GM19025 (cell line): ENCODE measurements at regions not wholly inside any gene's neighbourhood (a gene's known extent, or its start where the extent isn't known, plus 50 kb on each side); places are given as distances from the start of the nearest gene placed in this dataset.

Experiments
- ATAC-seq: cut with Tn5 transposase; IDR thresholded peaks from one replicate; pipeline ENCODE4 v1.9.1; 2021; ENCODE audit warnings: mild to moderate bottlenecking, low read depth, moderate library complexity; ENCODE audit not compliant: unreplicated experiment

GRCh38 chr2:22817197-22817596 lies 567.8 kb upstream of the KLHL29 start:
- ATAC-seq: no peak

GRCh38 chr2:22821458-22821857 lies 563.5 kb upstream of the KLHL29 start:
- no peak for ATAC-seq

GRCh38 chr2:22822835-22823234 lies 562.1 kb upstream of the KLHL29 start:
- ATAC-seq: no peak

GRCh38 chr2:22824618-22825017 lies 560.4 kb upstream of the KLHL29 start:
- ATAC-seq: no peak

GRCh38 chr2:22826703-22827102 lies 558.3 kb upstream of the KLHL29 start:
- no peak for ATAC-seq

- ATAC-seq: no peak
Observed at GRCh38 chr2:22829791-22830190, 555.2 kb upstream of the KLHL29 start.

GRCh38 chr2:22832196-22832595 lies 552.8 kb upstream of the KLHL29 start:
- no peak for ATAC-seq

GRCh38 chr2:22838461-22838860 lies 546.5 kb upstream of the KLHL29 start:
- ATAC-seq: no peak

- no peak for ATAC-seq
Observed at GRCh38 chr2:22842205-22842869, 542.6 kb upstream of the KLHL29 start.

- no peak for ATAC-seq
Observed at GRCh38 chr2:22843919-22844537, 541.0 kb upstream of the KLHL29 start.

- ATAC-seq: no peak
Observed at GRCh38 chr2:22850310-22850709, 534.7 kb upstream of the KLHL29 start.

GRCh38 chr2:22854588-22854987 lies 530.4 kb upstream of the KLHL29 start:
- no peak for ATAC-seq

GRCh38 chr2:22855081-22855480 lies 529.9 kb upstream of the KLHL29 start:
- ATAC-seq: no peak

GRCh38 chr2:22855761-22856184 lies 529.2 kb upstream of the KLHL29 start:
- ATAC-seq: no peak

GRCh38 chr2:22867973-22868372 lies 517.0 kb upstream of the KLHL29 start:
- ATAC-seq: no peak

GRCh38 chr2:22878121-22878520 lies 506.9 kb upstream of the KLHL29 start:
- no peak for ATAC-seq

- no peak for ATAC-seq
Observed at GRCh38 chr2:22879009-22879863, 505.7 kb upstream of the KLHL29 start.

- no peak for ATAC-seq
Observed at GRCh38 chr2:22880161-22880560, 504.8 kb upstream of the KLHL29 start.

GRCh38 chr2:22882011-22882410 lies 503.0 kb upstream of the KLHL29 start:
- no peak for ATAC-seq

GRCh38 chr2:22882643-22883042 lies 502.3 kb upstream of the KLHL29 start:
- no peak for ATAC-seq

- ATAC-seq: no peak
Observed at GRCh38 chr2:22883054-22883453, 501.9 kb upstream of the KLHL29 start.
